GM10248 (cell line): ENCODE measurements at regions not wholly inside any gene's neighbourhood (a gene's known extent, or its start where the extent isn't known, plus 50 kb on each side); places are given as distances from the start of the nearest gene placed in this dataset.

Source experiments
- CTCF ChIA-PET: fragments of 300-600 bp; sonication (Branson Sonifier 250); formaldehyde crosslinking; extraction: SDS; loops from one replicate; lab custom pipeline; 2021; ENCODE audit warnings: antibody characterized with exemption; lab: Yijun Ruan, JAX
- POLR2A ChIA-PET: fragments of 350-650 bp; sonication (Branson Sonifier 250); formaldehyde crosslinking; extraction: SDS; loops from one replicate; lab custom pipeline; 2020; ENCODE audit warnings: antibody characterized with exemption; lab: Yijun Ruan, JAX
- DNase-seq: peaks from one replicate; pipeline ENCODE4 v3.0.0; 2012; ENCODE audit errors: extremely low spot score
- CTCF ChIP-seq: IDR thresholded peaks from 2 replicates; pipeline ENCODE4 v1.5.1; 2012; ENCODE audit warnings: mild to moderate bottlenecking, low read depth; ENCODE audit errors: extremely low read depth, missing control alignments, control extremely low read depth

DNA sequence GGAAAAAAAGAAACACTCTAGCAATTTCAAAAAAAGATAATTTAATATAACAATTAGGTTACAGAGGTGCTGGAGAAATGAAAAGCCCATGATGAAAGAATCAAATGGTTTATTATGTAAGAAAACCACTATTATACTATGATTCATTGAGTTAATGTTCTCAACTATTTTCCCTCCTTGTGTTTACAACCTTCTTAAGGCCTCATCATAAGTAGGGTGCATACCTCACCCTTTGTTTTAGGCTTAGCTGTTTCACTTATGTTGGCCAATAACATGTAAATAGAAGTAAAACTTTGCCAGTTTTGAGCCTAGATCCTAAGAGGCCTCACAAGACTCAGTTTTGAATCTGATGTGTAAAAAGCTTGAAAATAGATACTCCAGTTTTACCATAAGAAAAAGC, 418.3 kb upstream of the DDX18 start:
- POLR2A ChIA-PET: no interaction called here
- DNase-seq: no peak
- TF ChIP-seq CTCF: no peak
- CTCF ChIA-PET: no interaction called here

DNA sequence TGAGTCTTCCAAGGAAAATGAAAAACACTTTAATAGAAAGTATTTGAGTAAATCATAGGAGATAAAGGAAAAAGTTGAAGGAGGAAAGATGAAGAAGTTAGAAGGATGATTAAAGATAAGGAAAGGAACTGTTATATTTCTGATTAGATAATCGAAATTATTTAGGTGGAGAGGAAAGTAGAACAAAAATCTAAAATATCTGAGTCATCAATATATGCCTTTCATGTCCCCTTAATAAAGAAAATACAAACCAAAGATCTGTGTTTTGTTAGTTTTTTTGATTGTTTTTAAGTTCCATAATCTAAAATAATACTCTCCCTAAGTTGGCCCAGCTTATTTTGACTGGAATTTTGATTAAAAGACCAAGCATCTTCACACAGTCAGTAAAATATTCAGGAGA, 412.9 kb upstream of the DDX18 start:
- no peak for TF ChIP-seq CTCF
- POLR2A ChIA-PET: no interaction called here
- no peak for DNase-seq
- CTCF ChIA-PET: interaction anchor here (1.0 kb wide), 1 partner anchor 13 kb away, joined by 3 read pairs; no protein-coding TSS in a partner anchor

- DNase-seq: no peak
- TF ChIP-seq CTCF: no peak
- ChIA-PET POLR2A (no interaction called here), CTCF (interaction anchor here (1.3 kb wide), 1 partner anchor 33 kb away, joined by 3 read pairs; no protein-coding TSS in a partner anchor)
Observed at GRCh38 chr2:117406443-117406842, 408.0 kb upstream of the DDX18 start.

DNA sequence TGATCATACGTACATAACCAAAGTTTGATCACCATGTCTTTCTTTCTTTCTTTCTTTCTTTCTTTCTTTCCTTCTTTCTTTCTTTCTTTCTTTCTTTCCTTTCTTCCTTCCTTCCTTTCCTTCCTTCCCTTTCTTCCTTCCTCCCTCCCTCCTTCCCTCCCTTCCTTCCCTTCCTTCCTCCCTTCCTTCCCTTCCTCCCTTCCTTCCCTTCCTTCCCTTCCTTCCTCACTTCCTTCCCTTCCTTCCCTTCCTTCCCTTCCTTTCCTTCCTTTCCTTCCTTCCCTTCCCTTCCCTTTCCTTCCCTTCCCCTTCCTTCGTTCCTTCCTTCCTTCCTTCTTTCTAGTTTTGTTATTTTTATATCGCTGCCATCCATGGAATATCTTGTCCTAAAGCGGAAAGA, 406.7 kb upstream of the DDX18 start:
- POLR2A ChIA-PET: no interaction called here

DNA sequence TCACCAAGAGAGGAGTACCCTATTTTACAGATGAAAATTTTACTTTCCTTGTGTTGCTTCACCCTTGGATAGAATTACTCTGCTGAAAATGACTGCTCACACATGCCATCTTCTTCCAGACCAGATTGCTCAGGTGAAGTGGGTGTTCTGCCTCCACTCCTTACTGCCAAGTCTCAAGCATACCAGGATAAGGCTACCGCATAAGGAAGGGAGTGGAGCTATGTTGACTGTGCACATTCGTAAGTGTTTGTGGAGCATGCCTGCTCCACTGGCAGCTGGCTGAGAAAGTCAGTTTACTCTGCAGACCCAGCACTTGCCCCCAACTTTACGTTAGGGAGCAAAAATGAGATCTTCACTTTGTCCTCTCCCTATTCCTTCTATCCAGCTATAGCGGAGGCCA, 405.0 kb upstream of the DDX18 start:
- POLR2A ChIA-PET: no interaction called here
- CTCF ChIA-PET: no interaction called here
- no peak for TF ChIP-seq CTCF
- DNase-seq: no peak

More for the DNA sequence above, 406.7 kb upstream of the DDX18 start:
- TF ChIP-seq CTCF: no peak
- CTCF ChIA-PET: no interaction called here
- no peak for DNase-seq

DNA sequence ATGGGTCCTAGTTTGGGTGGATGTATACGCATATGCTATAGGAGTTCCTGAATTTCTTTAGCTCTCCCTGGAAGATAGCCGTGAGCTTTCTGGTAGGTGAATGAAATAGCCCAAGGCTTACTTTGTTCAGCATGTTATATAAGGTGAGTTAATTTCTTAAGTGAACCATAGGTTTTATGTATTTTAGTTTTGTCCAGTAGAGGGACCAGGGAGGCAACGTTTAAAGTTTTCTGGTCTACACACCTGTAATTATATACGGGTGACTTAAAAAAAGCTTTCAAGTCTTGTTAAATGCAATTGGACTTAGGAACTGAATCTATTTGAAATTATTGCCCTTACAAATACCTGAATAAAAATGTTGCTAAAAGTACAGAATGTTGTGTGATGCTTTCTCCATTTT, 402.5 kb upstream of the DDX18 start:
- TF ChIP-seq CTCF: no peak
- CTCF ChIA-PET: interaction anchor here (0.8 to 2.4 kb wide), 2 partner anchors 10 to 11 kb away, joined by 3 to 10 read pairs; no protein-coding TSS in a partner anchor
- POLR2A ChIA-PET: no interaction called here
- no peak for DNase-seq
